BJ (cell line): ENCODE measurements at regions not wholly inside any gene's neighbourhood (a gene's known extent, or its start where the extent isn't known, plus 50 kb on each side); places are given as distances from the start of the nearest gene placed in this dataset.

ENCODE experiments used
- CTCF ChIA-PET: fragments of 350-600 bp; formaldehyde crosslinking; extraction: SDS; loops from one replicate; lab custom pipeline; 2021; ENCODE audit warnings: antibody characterized with exemption, inconsistent platforms; lab: Yijun Ruan, JAX
- POLR2A ChIA-PET: fragments of 300-600 bp; sonication (Branson Sonifier 250); formaldehyde crosslinking; extraction: SDS; loops from one replicate; lab custom pipeline; 2021; ENCODE audit warnings: antibody characterized with exemption; lab: Charles Lee
- DNase-seq: peaks from one replicate; pipeline ENCODE4 v3.0.0-alpha.2; 2011; ENCODE audit warnings: low read depth
- H3K27me3 ChIP-seq: 2 replicates; pipeline ENCODE4 v1.6.0; 2011; ENCODE audit warnings: low read length; ENCODE audit not compliant: control insufficient read depth, insufficient read depth
- H3K36me3 ChIP-seq: 2 replicates; pipeline ENCODE4 v1.5.1; 2011; ENCODE audit warnings: low read length; ENCODE audit not compliant: control insufficient read depth, insufficient read depth
- H3K4me3 ChIP-seq: 2 replicates; pipeline ENCODE4 v1.5.1; 2011; ENCODE audit warnings: low read depth, mild to moderate bottlenecking, control low read depth, low read length
- CTCF ChIP-seq: IDR thresholded peaks from 2 replicates; pipeline ENCODE4 v1.5.1; 2011; ENCODE audit warnings: low read depth, mild to moderate bottlenecking, control low read depth, inconsistent platforms, low read length, moderate library complexity; ENCODE audit not compliant: insufficient read depth

DNA sequence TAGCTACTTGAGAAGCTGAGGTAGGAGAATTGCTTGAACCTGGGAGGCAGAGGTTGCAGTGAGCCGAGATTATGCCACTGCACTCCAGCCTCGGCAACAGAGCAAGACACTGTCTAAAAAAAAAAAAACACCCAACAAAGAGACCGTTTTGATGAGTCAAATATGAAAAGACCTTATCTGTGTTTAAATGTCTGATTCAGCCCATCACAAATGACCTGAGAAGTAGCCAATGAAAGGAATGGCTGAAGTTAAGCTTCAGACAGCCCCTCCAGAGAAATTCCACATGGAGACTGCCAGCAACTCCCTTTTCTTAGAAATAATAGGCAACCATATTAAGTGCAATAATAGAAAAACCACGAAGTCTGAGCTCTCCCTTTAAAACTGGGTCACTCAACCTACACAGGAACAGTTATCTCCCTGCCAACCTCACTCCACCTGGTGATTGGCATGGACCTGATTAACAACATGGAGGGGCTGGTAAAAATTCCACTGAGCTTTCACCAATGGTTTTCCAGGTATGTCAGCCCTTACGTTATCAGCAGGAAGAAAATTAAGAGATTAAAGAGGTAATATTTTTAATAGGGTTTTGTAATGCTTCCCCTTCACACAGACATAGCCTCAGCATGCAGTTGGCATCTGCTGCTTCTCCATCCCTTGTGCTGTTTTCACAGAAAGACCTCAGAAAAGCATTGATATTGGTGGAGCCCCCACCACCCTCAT, 238.1 kb upstream of the STT3B start:
- H3K4me3 ChIP-seq = no peak overlapping the region
- no peaks in the 10 kb centered on the region for H3K27me3 ChIP-seq
- H3K36me3 ChIP-seq = no peaks in the 10 kb centered on the region
- ChIA-PET POLR2A (no interaction called here), CTCF (no interaction called here)
- DNase-seq = no peak
- TF ChIP-seq CTCF = no peak

GRCh38 chr3:31295150-31295765, 237.5 kb upstream of the STT3B start:
- no peak for TF ChIP-seq CTCF
- no peak for DNase-seq

DNA sequence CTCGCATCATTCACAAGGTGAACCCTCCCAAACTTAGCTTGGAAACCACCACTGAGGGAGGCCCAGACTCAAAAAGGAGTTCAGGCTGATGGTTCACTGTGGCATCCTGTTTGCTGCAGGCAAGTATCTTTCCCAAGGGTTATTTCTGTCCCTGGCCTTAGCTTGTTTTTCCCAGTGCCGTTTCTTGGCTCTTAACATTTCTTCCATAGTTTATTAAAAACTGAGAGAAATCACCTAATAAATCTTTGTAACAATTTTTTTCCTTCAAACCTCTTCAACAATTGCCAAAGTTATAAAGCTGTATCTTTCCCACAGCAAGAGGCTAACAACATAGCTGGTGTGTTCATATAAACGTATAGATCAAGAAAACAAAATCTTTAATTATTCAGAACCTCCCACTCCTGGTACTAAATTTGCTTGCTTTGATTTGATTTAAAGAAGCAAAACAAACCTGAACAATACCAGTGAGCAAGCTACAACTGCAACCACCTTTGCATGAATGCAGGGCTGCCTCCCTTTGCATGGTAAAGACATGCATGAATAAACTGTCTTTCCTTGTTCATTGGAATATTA, 234.9 kb upstream of the STT3B start:
- no peaks in the 10 kb centered on the region for H3K36me3 ChIP-seq
- no peak for TF ChIP-seq CTCF
- peaks cover 3% of the 10 kb centered on the region for H3K27me3 ChIP-seq
- DNase-seq = no peak
- H3K4me3 ChIP-seq = no peak overlapping the region
- CTCF ChIA-PET = interaction anchor here (0.6 to 1.3 kb wide), 2 partner anchors 19 to 140 kb away, joined by 3 to 4 read pairs; no protein-coding TSS in a partner anchor
- POLR2A ChIA-PET = no interaction called here

More at GRCh38 chr3:31295150-31295765, 237.5 kb upstream of the STT3B start:
- ChIA-PET POLR2A (no interaction called here), CTCF (no interaction called here)
- no peaks in the 10 kb centered on the region for H3K27me3 ChIP-seq
- H3K36me3 ChIP-seq = no peaks in the 10 kb centered on the region
- no peak overlapping the region for H3K4me3 ChIP-seq

DNA sequence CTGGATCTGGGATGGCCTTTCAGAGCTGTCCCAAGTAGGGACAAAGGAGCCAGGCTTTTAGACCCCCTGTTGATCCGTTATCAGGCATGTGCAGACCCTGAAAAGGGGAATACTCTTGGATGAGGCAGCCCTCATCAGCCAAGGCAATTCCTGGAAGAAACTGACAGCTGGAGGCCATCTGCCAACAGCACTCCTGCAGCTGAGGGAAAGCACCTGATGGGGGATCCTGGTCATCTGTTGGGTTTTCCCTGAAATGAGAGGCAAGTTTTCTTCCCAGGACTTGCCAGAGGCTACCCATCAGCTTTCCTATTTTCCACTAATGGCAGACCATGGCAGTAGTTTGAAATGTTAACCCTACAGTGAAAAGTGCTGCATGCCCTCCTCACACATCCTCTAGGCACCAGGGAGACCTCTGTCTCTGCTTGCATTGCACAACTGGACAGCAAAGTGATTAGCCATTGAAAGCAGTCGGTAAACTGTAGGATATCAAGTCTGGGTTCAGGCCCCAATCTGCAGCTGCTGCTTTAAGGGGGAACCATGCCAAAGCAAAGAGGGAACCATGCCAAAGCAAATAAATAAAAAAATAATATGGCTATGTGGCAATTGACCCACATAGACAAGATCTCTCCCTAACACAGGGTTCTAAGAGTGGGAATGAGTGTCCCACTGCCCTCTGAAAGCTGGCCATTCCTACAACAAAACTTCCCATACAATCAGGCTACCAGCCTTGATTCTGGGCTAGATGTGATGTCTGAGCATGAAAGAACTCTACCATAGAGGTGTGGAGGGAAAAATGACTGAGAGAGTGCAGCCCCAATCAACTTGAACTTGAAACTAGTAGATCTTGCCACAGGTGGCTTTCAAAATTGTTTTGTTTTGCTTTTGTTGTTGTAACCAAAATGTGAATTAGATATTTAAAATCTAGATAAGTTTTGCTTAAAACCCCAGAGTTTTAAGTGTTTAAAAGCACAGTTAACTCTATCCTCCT, 232.0 kb upstream of the STT3B start:
- no peak for DNase-seq
- no peaks in the 10 kb centered on the region for H3K36me3 ChIP-seq
- H3K27me3 ChIP-seq = peaks cover 3% of the 10 kb centered on the region
- ChIA-PET POLR2A (no interaction called here), CTCF (no interaction called here)
- H3K4me3 ChIP-seq = no peak overlapping the region
- no peak for TF ChIP-seq CTCF

DNA sequence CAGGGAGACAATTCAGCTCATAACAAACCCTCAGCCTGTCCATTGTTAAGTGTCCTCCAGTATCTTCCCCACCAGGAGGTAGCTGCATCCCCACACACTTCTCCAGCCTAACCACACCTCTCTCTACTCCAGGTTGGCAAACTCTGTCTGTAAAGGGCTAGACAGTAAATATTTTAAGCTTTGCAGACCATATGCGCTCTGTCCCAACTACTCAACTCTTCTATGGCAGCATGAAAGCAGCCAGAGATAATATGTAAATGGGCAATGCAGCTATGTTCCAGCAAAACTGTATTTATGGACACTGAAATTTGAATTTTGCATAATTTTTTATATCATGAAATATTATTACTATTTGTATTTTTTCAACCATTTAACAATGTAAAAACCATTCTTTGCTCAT, 230.4 kb upstream of the STT3B start:
- ChIA-PET POLR2A (no interaction called here), CTCF (no interaction called here)
- peaks cover 3% of the 10 kb centered on the region for H3K27me3 ChIP-seq
- no peaks in the 10 kb centered on the region for H3K36me3 ChIP-seq
- DNase-seq = no peak
- no peak for TF ChIP-seq CTCF
- H3K4me3 ChIP-seq = no peak overlapping the region
